ENCODE measurements at regions not wholly inside any gene's neighbourhood (a gene's known extent, or its start where the extent isn't known, plus 50 kb on each side); places are given as distances from the start of the nearest gene placed in this dataset.
A peak's percentile ranks its signal among the peaks of the same experiment; 100 is the strongest.
"Not testable (repeated sequence)": the region's sequence is repeated elsewhere in the genome, so short reads cannot be mapped to it uniquely, and the experiment has no call there.

- not testable (repeated sequence) for ATAC-seq (replicated peaks); H3K36me3 Mint-ChIP-seq; H3K27me3 Mint-ChIP-seq; H3K4me3 Mint-ChIP-seq; H3K4me1 Mint-ChIP-seq; H3K9me3 Mint-ChIP-seq; H3K27ac Mint-ChIP-seq; DNase-seq
Measured at GRCh38 chr10:47593805-47594204, 70.4 kb upstream of the AGAP9 start.

- H3K27me3 Mint-ChIP-seq; DNase-seq; H3K9me3 Mint-ChIP-seq; H3K4me3 Mint-ChIP-seq; ATAC-seq (replicated peaks); H3K4me1 Mint-ChIP-seq; H3K36me3 Mint-ChIP-seq: not testable (repeated sequence)
- H3K27ac Mint-ChIP-seq: peak overlapping the region; percentile 51
Measured at GRCh38 chr10:47593129-47593528, 69.7 kb upstream of the AGAP9 start.

GRCh38 chr10:47590956-47591355, 67.5 kb upstream of the AGAP9 start:
- peak; percentile 56 to 61 for ATAC-seq (replicated peaks)
- not testable (repeated sequence) for DNase-seq, H3K27ac Mint-ChIP-seq, H3K4me3 Mint-ChIP-seq, H3K27me3 Mint-ChIP-seq, H3K9me3 Mint-ChIP-seq, H3K36me3 Mint-ChIP-seq, H3K4me1 Mint-ChIP-seq

GRCh38 chr10:47590534-47590933, 67.1 kb upstream of the AGAP9 start:
- peak overlapping the region; percentile 59 for H3K27ac Mint-ChIP-seq
- H3K4me3 Mint-ChIP-seq, H3K9me3 Mint-ChIP-seq, H3K4me1 Mint-ChIP-seq, H3K36me3 Mint-ChIP-seq, H3K27me3 Mint-ChIP-seq: not testable (repeated sequence)
- ATAC-seq (replicated peaks) (peak; percentile 86 to 88), DNase-seq (peak; percentile 24)

GRCh38 chr10:47582051-47582450, 58.6 kb upstream of the AGAP9 start:
- H3K36me3 Mint-ChIP-seq; H3K9me3 Mint-ChIP-seq; DNase-seq; H3K4me3 Mint-ChIP-seq; H3K27ac Mint-ChIP-seq; H3K27me3 Mint-ChIP-seq; H3K4me1 Mint-ChIP-seq; ATAC-seq (replicated peaks): not testable (repeated sequence)

GRCh38 chr10:47580063-47580462, 56.6 kb upstream of the AGAP9 start:
- not testable (repeated sequence) for H3K36me3 Mint-ChIP-seq; H3K27ac Mint-ChIP-seq; H3K4me3 Mint-ChIP-seq; H3K4me1 Mint-ChIP-seq; DNase-seq; H3K27me3 Mint-ChIP-seq; ATAC-seq (replicated peaks); H3K9me3 Mint-ChIP-seq

- H3K4me1 Mint-ChIP-seq, H3K27me3 Mint-ChIP-seq: not testable (repeated sequence)
Measured at GRCh38 chr10:47578547-47578946, 55.1 kb upstream of the AGAP9 start.

More at GRCh38 chr10:47578547-47578946, 55.1 kb upstream of the AGAP9 start:
- DNase-seq, H3K27ac Mint-ChIP-seq, H3K9me3 Mint-ChIP-seq, H3K36me3 Mint-ChIP-seq, H3K4me3 Mint-ChIP-seq: not testable (repeated sequence)
- ATAC-seq (replicated peaks): peak; percentile 95 to 98

All from stimulated activated naive B cell treated with anti-CD40 and anti-IgM and Interleukin-4, amounts not matched to agents 10 μg/mL and 1 μg/mL and 100 μg/mL, for 72 hours (primary cell).